CD4-positive, alpha-beta memory T cell (primary cell): ENCODE measurements at regions not wholly inside any gene's neighbourhood (a gene's known extent, or its start where the extent isn't known, plus 50 kb on each side); places are given as distances from the start of the nearest gene placed in this dataset.

ENCODE experiments used
- CTCF ChIA-PET: fragments of 350-600 bp; sonication (Branson Sonifier 250); formaldehyde crosslinking; loops from one replicate; lab custom pipeline; 2021; ENCODE audit warnings: inconsistent platforms; ENCODE audit not compliant: partially characterized antibody; lab: Charles Lee
- POLR2A ChIA-PET: fragments of 350-600 bp; sonication (Branson Sonifier 250); formaldehyde crosslinking; loops from one replicate; lab custom pipeline; 2021; ENCODE audit not compliant: partially characterized antibody; lab: Charles Lee
- DNase-seq, 5 donors: peaks; one replicate each; pipeline versions ENCODE4 v3.0.0 to v3.0.0-alpha.2; 2020 to 2022; ENCODE audit warnings: mixed read lengths in 1 of 5
- H3K27ac ChIP-seq: one replicate; pipeline ENCODE4 v1.7.0; 2013; ENCODE audit warnings: low read depth, low read length
- H3K27me3 ChIP-seq: 2 replicates; pipeline ENCODE4 v1.7.0; 2013; ENCODE audit warnings: mild to moderate bottlenecking, low read length, moderate library complexity; ENCODE audit not compliant: insufficient read depth
- H3K36me3 ChIP-seq: 2 replicates; pipeline ENCODE4 v1.7.0; 2013; ENCODE audit warnings: mild to moderate bottlenecking, low read length, moderate library complexity; ENCODE audit not compliant: insufficient read depth
- H3K4me1 ChIP-seq: 2 replicates; pipeline ENCODE4 v1.7.0; 2013; ENCODE audit warnings: mild to moderate bottlenecking, low read length, moderate library complexity; ENCODE audit not compliant: insufficient read depth
- H3K4me3 ChIP-seq, 2 donors: one replicate each; pipeline ENCODE4 v1.7.0; 2013; ENCODE audit warnings: low read length in 2 of 2, mild to moderate bottlenecking in 1 of 2
- H3K9me3 ChIP-seq, 2 donors: one replicate each; pipeline ENCODE4 v1.7.0; 2013; ENCODE audit warnings: low read length in 2 of 2, control low read depth in 1 of 2; ENCODE audit not compliant: control insufficient read depth in 1 of 2
- H3K27ac Mint-ChIP-seq, 7 donors: one replicate each; pipeline ENCODE4 v1.8.0; 2020 to 2021; ENCODE audit warnings: mixed read lengths in 7 of 7, mild to moderate bottlenecking in 6 of 7, inconsistent platforms in 3 of 7, moderate library complexity in 3 of 7
- H3K27me3 Mint-ChIP-seq, 2 donors: one replicate each; pipeline ENCODE4 v1.8.0; 2020 to 2021; ENCODE audit warnings: mixed read lengths in 2 of 2
- H3K36me3 Mint-ChIP-seq, 2 donors: one replicate each; pipeline ENCODE4 v1.8.0; 2020 to 2021; ENCODE audit warnings: mixed read lengths in 2 of 2, inconsistent platforms in 1 of 2, mild to moderate bottlenecking in 1 of 2
- H3K4me1 Mint-ChIP-seq, 4 donors: one replicate each; pipeline ENCODE4 v1.8.0; 2020 to 2021; ENCODE audit warnings: mixed read lengths in 4 of 4, mild to moderate bottlenecking in 1 of 4
- H3K4me3 Mint-ChIP-seq, 8 donors: one replicate each; pipeline ENCODE4 v1.8.0; 2020 to 2021; ENCODE audit warnings: mixed read lengths in 8 of 8, mild to moderate bottlenecking in 7 of 8, moderate library complexity in 6 of 8, inconsistent platforms in 3 of 8
- H3K9me3 Mint-ChIP-seq, 8 donors: one replicate each; pipeline ENCODE4 v1.8.0; 2020 to 2021; ENCODE audit warnings: mixed read lengths in 8 of 8, mild to moderate bottlenecking in 5 of 8, inconsistent platforms in 3 of 8, moderate library complexity in 1 of 8
- intact Hi-C: fragments of 100-400 bp; cut with micrococcal nuclease; formaldehyde crosslinking; loops from one replicate; pipeline ENCODE4 v1.15.1; 2023

DNA sequence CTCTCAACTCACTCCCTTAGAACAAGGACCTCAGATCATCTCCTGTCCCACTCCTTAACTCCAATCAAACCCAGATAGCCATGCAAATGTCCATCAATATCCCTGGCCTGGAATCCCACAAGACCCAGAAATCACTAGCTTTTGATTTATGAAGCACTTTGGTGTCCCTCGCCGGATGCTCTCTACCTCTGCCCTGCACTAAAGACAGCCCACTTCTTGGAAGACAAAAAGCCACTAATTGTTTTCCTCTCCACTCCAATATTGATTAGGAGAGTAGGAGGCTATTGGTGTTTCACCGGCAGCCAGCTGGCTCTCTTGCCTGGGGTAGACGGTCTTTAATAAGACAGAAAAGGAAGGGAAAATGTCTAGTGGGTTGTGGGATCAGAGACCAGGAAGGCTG, 221.2 kb downstream of the BUD13 start:
- POLR2A ChIA-PET = no interaction called here
- H3K36me3 ChIP-seq = no peaks in the 10 kb centered on the region
- intact Hi-C loops = no loop called here
- no peak overlapping the region for H3K27ac Mint-ChIP-seq
- peaks cover 6 to 22% of the 10 kb centered on the region in 2 donors for H3K27me3 Mint-ChIP-seq
- H3K4me1 Mint-ChIP-seq = no peaks in the 10 kb centered on the region
- H3K27me3 ChIP-seq = no peaks in the 10 kb centered on the region
- no peak overlapping the region for H3K4me3 Mint-ChIP-seq
- H3K27ac ChIP-seq = no peak overlapping the region
- H3K36me3 Mint-ChIP-seq = no peaks in the 10 kb centered on the region
- H3K9me3 Mint-ChIP-seq = peaks cover 2 to 23% (median 8%) of the 10 kb centered on the region in 8 donors
- no peaks in the 10 kb centered on the region for H3K4me1 ChIP-seq
- DNase-seq = no peak
- no peaks in the 10 kb centered on the region for H3K9me3 ChIP-seq
- CTCF ChIA-PET = no interaction called here
- no peak overlapping the region for H3K4me3 ChIP-seq

DNA sequence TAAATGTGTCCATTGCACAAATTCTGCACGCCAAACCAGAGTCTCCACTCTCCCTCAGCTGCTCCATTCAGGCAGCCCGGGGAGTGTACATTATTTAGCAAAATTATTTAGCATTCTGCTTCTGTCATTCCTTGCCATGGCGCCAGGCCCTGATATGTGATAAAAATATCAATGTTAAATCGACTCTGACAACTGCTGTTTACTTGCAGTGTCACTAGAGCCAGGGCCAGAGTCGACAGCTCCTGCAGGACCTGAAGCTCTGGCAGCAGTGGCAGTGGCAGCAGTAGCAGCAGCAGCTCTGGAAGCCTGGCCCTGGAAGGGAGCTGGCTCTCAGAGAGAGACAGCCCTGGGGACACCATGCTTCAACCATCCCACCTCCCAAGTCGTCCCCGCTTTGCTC, 224.5 kb downstream of the BUD13 start:
- no peaks in the 10 kb centered on the region for H3K36me3 ChIP-seq
- no peaks in the 10 kb centered on the region for H3K27me3 ChIP-seq
- H3K9me3 ChIP-seq = no peaks in the 10 kb centered on the region
- H3K36me3 Mint-ChIP-seq = no peaks in the 10 kb centered on the region
- no peak overlapping the region for H3K27ac ChIP-seq
- H3K4me1 Mint-ChIP-seq = no peaks in the 10 kb centered on the region
- POLR2A ChIA-PET = no interaction called here
- intact Hi-C loops = no loop called here
- CTCF ChIA-PET = no interaction called here
- no peak for DNase-seq
- peaks cover 6 to 18% of the 10 kb centered on the region in 2 donors for H3K27me3 Mint-ChIP-seq
- H3K4me1 ChIP-seq = no peaks in the 10 kb centered on the region
- peaks cover 2 to 13% (median 5%) of the 10 kb centered on the region in 8 donors for H3K9me3 Mint-ChIP-seq
- no peak overlapping the region for H3K4me3 ChIP-seq
- no peak overlapping the region for H3K27ac Mint-ChIP-seq
- no peak overlapping the region for H3K4me3 Mint-ChIP-seq

DNA sequence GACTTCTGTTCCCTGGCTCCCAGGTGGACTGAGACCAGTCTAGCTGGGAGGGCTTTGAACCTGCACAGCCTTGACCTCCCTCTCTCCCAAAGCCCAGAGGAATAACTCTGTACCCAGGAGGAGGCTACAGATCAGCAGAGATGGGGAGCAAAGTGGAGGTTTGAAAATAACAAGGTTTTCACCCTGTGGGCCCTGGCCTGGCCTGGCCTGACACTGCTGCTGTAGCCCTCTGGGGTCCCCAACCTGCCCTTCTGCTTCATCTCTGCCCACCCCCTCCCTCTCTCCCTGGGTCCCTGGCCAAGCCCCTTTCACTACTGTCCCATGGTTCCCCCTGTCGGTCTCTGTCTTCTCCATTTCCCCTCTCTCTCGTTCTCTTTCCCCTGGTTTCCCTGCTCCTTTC, 225.2 kb downstream of the BUD13 start:
- Mint-ChIP-seq H3K9me3 (peaks cover 2 to 13% (median 5%) of the 10 kb centered on the region in 8 donors), H3K27ac (no peak overlapping the region), H3K27me3 (peaks cover 6 to 18% of the 10 kb centered on the region in 2 donors), H3K4me3 (no peak overlapping the region), H3K4me1 (no peaks in the 10 kb centered on the region), H3K36me3 (no peaks in the 10 kb centered on the region)
- H3K27ac ChIP-seq = no peak overlapping the region
- intact Hi-C loops = no loop called here
- H3K36me3 ChIP-seq = no peaks in the 10 kb centered on the region
- ChIA-PET POLR2A (no interaction called here), CTCF (no interaction called here)
- no peaks in the 10 kb centered on the region for H3K4me1 ChIP-seq
- no peak for DNase-seq
- H3K9me3 ChIP-seq = no peaks in the 10 kb centered on the region
- no peaks in the 10 kb centered on the region for H3K27me3 ChIP-seq
- no peak overlapping the region for H3K4me3 ChIP-seq

DNA sequence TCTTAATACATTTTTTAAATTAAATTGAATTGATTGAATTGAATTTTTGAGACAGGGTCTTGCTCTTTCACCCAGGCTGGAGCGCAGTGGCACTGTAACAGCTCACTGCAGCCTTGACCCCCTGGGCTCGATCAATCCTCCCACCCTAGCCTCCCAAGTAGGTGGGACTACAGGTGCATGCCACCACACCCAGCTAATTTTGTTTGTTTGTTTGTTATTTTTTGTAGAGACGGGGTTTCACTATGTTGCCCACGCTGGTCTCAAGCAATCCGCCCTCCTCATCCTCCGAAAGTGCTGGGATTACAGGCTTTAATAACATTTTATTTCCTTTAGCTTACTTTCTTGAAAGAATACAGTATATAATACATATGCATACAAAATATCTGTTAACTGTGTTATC, 226.9 kb downstream of the BUD13 start:
- Mint-ChIP-seq H3K9me3 (peaks cover 0 to 13% (median 5%) of the 10 kb centered on the region in 8 donors), H3K36me3 (no peaks in the 10 kb centered on the region), H3K27me3 (peaks cover 0 to 13% of the 10 kb centered on the region in 2 donors), H3K4me3 (no peak overlapping the region), H3K4me1 (no peaks in the 10 kb centered on the region), H3K27ac (no peak overlapping the region)
- H3K9me3 ChIP-seq = no peaks in the 10 kb centered on the region
- H3K4me1 ChIP-seq = no peaks in the 10 kb centered on the region
- DNase-seq = no peak
- no peaks in the 10 kb centered on the region for H3K27me3 ChIP-seq
- CTCF ChIA-PET = no interaction called here
- H3K4me3 ChIP-seq = no peak overlapping the region
- intact Hi-C loops = no loop called here
- H3K36me3 ChIP-seq = no peaks in the 10 kb centered on the region
- H3K27ac ChIP-seq = no peak overlapping the region
- POLR2A ChIA-PET = no interaction called here

DNA sequence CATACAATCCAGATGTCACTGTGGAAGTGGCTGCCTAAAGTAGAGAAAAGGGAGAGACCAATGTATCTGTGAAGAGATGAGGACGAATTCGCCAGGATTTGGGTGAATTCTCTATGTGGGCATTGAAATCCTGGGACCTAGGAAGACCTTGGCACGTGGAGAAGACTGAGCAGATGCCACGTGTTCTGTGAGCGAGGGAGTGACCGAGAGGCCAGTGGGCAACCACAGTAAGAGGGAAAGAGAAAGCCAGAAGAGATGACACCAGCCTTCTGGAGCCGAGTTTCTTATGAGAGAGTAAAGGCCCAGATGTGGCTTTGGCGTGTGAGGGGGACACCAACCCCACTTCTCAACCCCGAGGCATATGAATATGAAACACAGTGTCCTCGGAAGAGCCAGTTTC, 228.1 kb downstream of the BUD13 start:
- Histone ChIP-seq H3K27me3 (no peaks in the 10 kb centered on the region), H3K4me1 (no peaks in the 10 kb centered on the region), H3K4me3 (no peak overlapping the region), H3K27ac (no peak overlapping the region), H3K9me3 (no peaks in the 10 kb centered on the region), H3K36me3 (no peaks in the 10 kb centered on the region)
- Mint-ChIP-seq H3K4me1 (no peaks in the 10 kb centered on the region), H3K27me3 (peaks cover 3 to 15% of the 10 kb centered on the region in 2 donors), H3K36me3 (no peaks in the 10 kb centered on the region), H3K4me3 (no peak overlapping the region), H3K27ac (no peak overlapping the region), H3K9me3 (peaks cover 0 to 9% (median 4%) of the 10 kb centered on the region in 8 donors)
- ChIA-PET POLR2A (no interaction called here), CTCF (no interaction called here)
- no peak for DNase-seq
- intact Hi-C loops = no loop called here

DNA sequence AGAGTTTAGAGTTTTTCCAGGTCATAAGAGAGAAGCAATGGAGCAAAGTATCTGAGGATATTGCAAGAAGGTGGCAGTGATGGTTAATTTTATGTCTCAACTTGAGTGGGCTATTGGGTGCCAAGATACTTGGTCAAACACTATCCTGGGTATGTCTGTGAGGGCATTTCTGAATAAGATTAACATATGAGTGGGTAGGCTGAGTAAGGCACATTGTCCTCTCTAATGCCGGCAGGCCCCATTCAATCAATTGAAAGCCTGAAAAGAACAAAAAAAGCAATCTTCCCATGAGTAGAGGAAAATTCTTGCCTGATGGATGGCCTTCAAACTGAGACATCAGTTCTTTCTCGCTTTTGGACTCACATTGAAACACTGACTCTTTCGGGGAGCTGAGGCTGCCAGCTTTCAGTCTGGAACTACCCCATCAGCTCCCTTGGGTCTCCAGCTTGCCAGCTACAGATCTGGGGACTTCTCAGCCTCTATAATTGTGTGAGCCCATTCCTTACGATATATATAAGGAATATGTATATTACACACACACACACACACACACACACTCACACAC, 228.8 kb downstream of the BUD13 start:
- Mint-ChIP-seq H3K4me3 (no peak overlapping the region), H3K4me1 (no peaks in the 10 kb centered on the region), H3K9me3 (peaks cover 0 to 5% (median under 1%) of the 10 kb centered on the region in 8 donors), H3K36me3 (no peaks in the 10 kb centered on the region), H3K27me3 (peaks cover 3 to 10% of the 10 kb centered on the region in 2 donors), H3K27ac (no peak overlapping the region)
- Histone ChIP-seq H3K27me3 (no peaks in the 10 kb centered on the region), H3K36me3 (no peaks in the 10 kb centered on the region), H3K4me3 (no peak overlapping the region), H3K27ac (no peak overlapping the region), H3K9me3 (no peaks in the 10 kb centered on the region), H3K4me1 (no peaks in the 10 kb centered on the region)
- POLR2A ChIA-PET = no interaction called here
- intact Hi-C loops = no loop called here
- no peak for DNase-seq
- CTCF ChIA-PET = no interaction called here

DNA sequence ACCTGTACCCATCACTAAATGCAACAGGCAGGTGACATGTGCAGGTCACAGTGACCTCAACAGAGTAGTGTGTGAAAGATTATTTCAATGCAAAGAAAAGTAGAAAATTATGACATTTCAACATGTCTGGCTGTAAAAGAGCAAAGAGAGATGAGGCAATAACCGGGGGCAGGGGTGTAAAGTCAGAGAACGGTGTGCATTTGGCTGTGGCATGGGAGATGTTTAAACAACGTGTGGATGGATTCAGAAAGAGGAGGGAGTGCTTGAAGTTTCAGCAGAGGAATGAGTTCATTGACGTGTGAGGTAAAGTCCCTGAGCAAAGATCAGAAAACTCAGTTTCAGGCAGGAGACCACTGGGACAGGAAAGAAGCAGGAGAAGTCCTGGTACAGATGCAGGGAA, 229.7 kb downstream of the BUD13 start:
- Mint-ChIP-seq H3K9me3 (peaks cover 0 to 4% (median 0%) of the 10 kb centered on the region in 8 donors), H3K4me1 (no peaks in the 10 kb centered on the region), H3K27me3 (peaks cover 3 to 9% of the 10 kb centered on the region in 2 donors), H3K4me3 (no peak overlapping the region), H3K36me3 (no peaks in the 10 kb centered on the region), H3K27ac (no peak overlapping the region)
- intact Hi-C loops = no loop called here
- no peaks in the 10 kb centered on the region for H3K27me3 ChIP-seq
- no peak for DNase-seq
- H3K4me3 ChIP-seq = no peak overlapping the region
- H3K27ac ChIP-seq = no peak overlapping the region
- CTCF ChIA-PET = no interaction called here
- no peaks in the 10 kb centered on the region for H3K9me3 ChIP-seq
- H3K36me3 ChIP-seq = no peaks in the 10 kb centered on the region
- POLR2A ChIA-PET = no interaction called here
- H3K4me1 ChIP-seq = no peaks in the 10 kb centered on the region

DNA sequence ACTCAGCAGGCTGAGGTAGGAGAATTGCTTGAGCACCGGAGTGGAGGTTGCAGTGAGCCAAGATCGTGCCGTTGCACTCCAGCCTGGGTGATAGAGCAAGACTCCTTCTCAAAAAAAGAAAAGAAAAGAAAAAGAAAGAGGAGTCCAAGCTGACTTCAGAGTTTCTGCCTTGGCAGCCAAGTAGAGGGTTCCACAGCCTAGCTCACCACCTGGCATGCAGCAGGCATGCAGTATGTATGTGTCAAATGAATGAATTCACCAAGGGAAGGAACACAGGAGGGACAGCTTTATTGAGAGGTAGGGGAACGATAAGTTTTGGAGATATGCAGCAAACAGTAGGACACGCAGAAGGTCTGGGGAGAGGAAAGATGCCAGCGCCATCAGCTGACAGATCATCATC, 230.4 kb downstream of the BUD13 start:
- Histone ChIP-seq H3K27me3 (no peaks in the 10 kb centered on the region), H3K9me3 (no peaks in the 10 kb centered on the region), H3K4me1 (no peaks in the 10 kb centered on the region), H3K36me3 (no peaks in the 10 kb centered on the region), H3K27ac (no peak overlapping the region), H3K4me3 (no peak overlapping the region)
- H3K9me3 Mint-ChIP-seq = peaks cover 0 to 4% (median 0%) of the 10 kb centered on the region in 8 donors
- no peaks in the 10 kb centered on the region for H3K4me1 Mint-ChIP-seq
- H3K27me3 Mint-ChIP-seq = peaks cover 4 to 12% of the 10 kb centered on the region in 2 donors
- ChIA-PET POLR2A (no interaction called here), CTCF (no interaction called here)
- no peak overlapping the region for H3K27ac Mint-ChIP-seq
- H3K36me3 Mint-ChIP-seq = no peaks in the 10 kb centered on the region
- no peak overlapping the region for H3K4me3 Mint-ChIP-seq
- intact Hi-C loops = no loop called here
- no peak for DNase-seq
